ENCODE measurements at regions not wholly inside any gene's neighbourhood (a gene's known extent, or its start where the extent isn't known, plus 50 kb on each side); places are given as distances from the start of the nearest gene placed in this dataset.

GRCh38 chr12:126397660-126398059 is 1332.4 kb downstream of the AACS start:
- FAIRE-seq, result no peak
- no peak for DNase-seq (ENCODE audit: low read depth, low spot score)
- Histone ChIP-seq H3K27ac (ENCODE audit: insufficient read depth, low read depth, low read length) (no peak overlapping the region), H4K20me1 (replicated peaks; ENCODE audit: control insufficient read depth, extremely low read depth, insufficient read depth, low read length) (no peaks in the 10 kb centered on the region), H3K4me3 (replicated peaks in 1 of 3; ENCODE audit: insufficient read depth in 1 of 3, low read depth in 1 of 3, low read length in 3 of 3) (no peak overlapping the region), H3K27me3 (ENCODE audit: control insufficient read depth in 2 of 2, insufficient read depth in 2 of 2, low read length in 2 of 2) (no peaks in the 10 kb centered on the region), H3K36me3 (ENCODE audit: control insufficient read depth in 2 of 2, extremely low read depth in 1 of 2, insufficient read depth in 2 of 2, low read length in 2 of 2) (no peaks in the 10 kb centered on the region), H3K79me2 (ENCODE audit: control insufficient read depth, insufficient read depth, low read length) (no peaks in the 10 kb centered on the region), H3K4me2 (ENCODE audit: insufficient read depth, low read length) (no peak overlapping the region), H3K4me1 (ENCODE audit: control insufficient read depth, extremely low read depth, insufficient read depth, low read length) (no peaks in the 10 kb centered on the region), H3K9ac (replicated peaks; ENCODE audit: extremely low read depth, insufficient read depth, low read length) (no peak overlapping the region), H3K9me1 (replicated peaks; ENCODE audit: control insufficient read depth, extremely low read depth, insufficient read depth, low read length) (no peaks in the 10 kb centered on the region), H3K9me3 (replicated peaks; ENCODE audit: control insufficient read depth, insufficient read depth, low read length) (no peaks in the 10 kb centered on the region), H2AFZ (ENCODE audit: low read depth, low read length) (no peak overlapping the region)
- ChIA-PET CTCF (no interaction called here), POLR2A (no interaction called here)
- BruUV-seq (replicated peaks), result no TSS peak
- TF ChIP-seq JUN (IDR thresholded peaks at IDR 0.05; ENCODE audit: borderline replicate concordance, insufficient read depth, insufficient read length, low read depth) (no peak), POLR2A (IDR thresholded peaks at IDR 0.05; ENCODE audit: low read depth, low read length) (no peak), FOS (IDR thresholded peaks at IDR 0.05; ENCODE audit: borderline replicate concordance, insufficient read depth, low read length) (no peak), EZH2 (IDR thresholded peaks at IDR 0.05; ENCODE audit: borderline replicate concordance, low read depth, low read length, severe bottlenecking) (no peak), GATA2 (IDR thresholded peaks at IDR 0.05; ENCODE audit: insufficient read depth, insufficient read length, low read depth, low read length) (no peak), POLR2AphosphoS5 (IDR thresholded peaks at IDR 0.05; ENCODE audit: insufficient read depth, low read depth, low read length) (no peak), CTCF (IDR thresholded peaks at IDR 0.05; ENCODE audit: extremely low read depth in 1 of 2, insufficient read depth in 1 of 2, low read depth in 1 of 2, low read length in 2 of 2) (no peak), MAX (IDR thresholded peaks at IDR 0.05; ENCODE audit: insufficient read depth, insufficient read length) (no peak), MYC (IDR thresholded peaks at IDR 0.05; ENCODE audit: low read depth, low read length) (no peak)
- dilution Hi-C loops (cut with MboI; ENCODE audit: extremely low pct_ligation_motif_present, low sequenced_read_pairs) (no loop called here), intact Hi-C loops (cut with micrococcal nuclease) (no loop called here)

All from endothelial cell of umbilical vein (primary cell).